NCI-H345 (cell line): ENCODE measurements at regions not wholly inside any gene's neighbourhood (a gene's known extent, or its start where the extent isn't known, plus 50 kb on each side); places are given as distances from the start of the nearest gene placed in this dataset.

Experiments
- DNase-seq: peaks from one replicate; lab custom pipeline; 2025; lab: John Stamatoyannopoulos, UW

- no peak for DNase-seq
Measured at GRCh38 chr11:116114198-116114651, 610.0 kb upstream of the CADM1 start.

GRCh38 chr11:116112087-116112935 lies 608.1 kb upstream of the CADM1 start:
- DNase-seq = peak; percentile 20

GRCh38 chr11:116111546-116111945 lies 607.3 kb upstream of the CADM1 start:
- no peak for DNase-seq

GRCh38 chr11:116110802-116111201 lies 606.6 kb upstream of the CADM1 start:
- no peak for DNase-seq

GRCh38 chr11:116110356-116110755 lies 606.1 kb upstream of the CADM1 start:
- DNase-seq = no peak

- DNase-seq = no peak
Measured at GRCh38 chr11:116109228-116109627, 605.0 kb upstream of the CADM1 start.

- no peak for DNase-seq
Measured at GRCh38 chr11:116108161-116108560, 603.9 kb upstream of the CADM1 start.

- DNase-seq = no peak
Measured at GRCh38 chr11:116107229-116107628, 603.0 kb upstream of the CADM1 start.

GRCh38 chr11:116104498-116105174 lies 600.4 kb upstream of the CADM1 start:
- no peak for DNase-seq

- DNase-seq = no peak
Measured at GRCh38 chr11:116101902-116102301, 597.7 kb upstream of the CADM1 start.

- DNase-seq = no peak
Measured at GRCh38 chr11:116100016-116100415, 595.8 kb upstream of the CADM1 start.

- DNase-seq = no peak
Measured at GRCh38 chr11:116099541-116099940, 595.3 kb upstream of the CADM1 start.

- no peak for DNase-seq
Measured at GRCh38 chr11:116096272-116096995, 592.2 kb upstream of the CADM1 start.

GRCh38 chr11:116093481-116094270 lies 589.5 kb upstream of the CADM1 start:
- DNase-seq = no peak

GRCh38 chr11:116093065-116093464 lies 588.9 kb upstream of the CADM1 start:
- DNase-seq = no peak

GRCh38 chr11:116086426-116086825 lies 582.2 kb upstream of the CADM1 start:
- DNase-seq = no peak

- no peak for DNase-seq
Measured at GRCh38 chr11:116085031-116085635, 580.9 kb upstream of the CADM1 start.

GRCh38 chr11:116084511-116084910 lies 580.3 kb upstream of the CADM1 start:
- DNase-seq = no peak

GRCh38 chr11:116082256-116082655 lies 578.0 kb upstream of the CADM1 start:
- DNase-seq = no peak

- no peak for DNase-seq
Measured at GRCh38 chr11:116079580-116079979, 575.4 kb upstream of the CADM1 start.

GRCh38 chr11:116078101-116078591 lies 573.9 kb upstream of the CADM1 start:
- no peak for DNase-seq
